Fibroblast of the conjunctiva (primary cell): ENCODE measurements at regions not wholly inside any gene's neighbourhood (a gene's known extent, or its start where the extent isn't known, plus 50 kb on each side); places are given as distances from the start of the nearest gene placed in this dataset.
"Not testable (repeated sequence)": the region's sequence is repeated elsewhere in the genome, so short reads cannot be mapped to it uniquely, and the experiment has no call there.

Source experiments
- DNase-seq: peaks from one replicate; pipeline ENCODE4 v3.0.0-alpha.2; 2010; ENCODE audit warnings: low read depth

GRCh38 chr10:36050763-36051499 is 408.8 kb upstream of the FZD8 start:
- DNase-seq: no peak

- DNase-seq: no peak
These were observed 406.7 kb upstream of the FZD8 start for GRCh38 chr10:36048780-36049179.

GRCh38 chr10:36048236-36048635 is 406.1 kb upstream of the FZD8 start:
- no peak for DNase-seq

- DNase-seq: no peak
These were observed 400.0 kb upstream of the FZD8 start for GRCh38 chr10:36042135-36042534.

- DNase-seq: no peak
These were observed 396.3 kb upstream of the FZD8 start for GRCh38 chr10:36038316-36038955.

- DNase-seq: no peak
These were observed 394.0 kb upstream of the FZD8 start for GRCh38 chr10:36036137-36036536.

GRCh38 chr10:36033808-36034207 is 391.7 kb upstream of the FZD8 start:
- DNase-seq: no peak

- DNase-seq: no peak
These were observed 388.4 kb upstream of the FZD8 start for GRCh38 chr10:36030516-36030915.

- DNase-seq: no peak
These were observed 384.7 kb upstream of the FZD8 start for GRCh38 chr10:36026656-36027390.

- no peak for DNase-seq
These were observed 384.0 kb upstream of the FZD8 start for GRCh38 chr10:36026081-36026480.

- DNase-seq: no peak
These were observed 381.8 kb upstream of the FZD8 start for GRCh38 chr10:36023939-36024338.

- DNase-seq: no peak
These were observed 379.0 kb upstream of the FZD8 start for GRCh38 chr10:36021096-36021495.

GRCh38 chr10:36019749-36020148 is 377.7 kb upstream of the FZD8 start:
- no peak for DNase-seq

GRCh38 chr10:36018996-36019395 is 376.9 kb upstream of the FZD8 start:
- DNase-seq: no peak

- no peak for DNase-seq
These were observed 375.0 kb upstream of the FZD8 start for GRCh38 chr10:36017137-36017536.

GRCh38 chr10:36007369-36007768 is 365.3 kb upstream of the FZD8 start:
- no peak for DNase-seq

- DNase-seq: no peak
These were observed 361.6 kb upstream of the FZD8 start for GRCh38 chr10:36003688-36004087.

GRCh38 chr10:36003031-36003600 is 361.0 kb upstream of the FZD8 start:
- DNase-seq: no peak

- no peak for DNase-seq
These were observed 360.3 kb upstream of the FZD8 start for GRCh38 chr10:36002445-36002844.

- not testable (repeated sequence) for DNase-seq
These were observed 358.7 kb upstream of the FZD8 start for GRCh38 chr10:36000754-36001153.

GRCh38 chr10:35998026-35998425 is 355.9 kb upstream of the FZD8 start:
- DNase-seq: peak; percentile 5

GRCh38 chr10:35995485-35995884 is 353.4 kb upstream of the FZD8 start:
- no peak for DNase-seq
